ENCODE measurements at regions not wholly inside any gene's neighbourhood (a gene's known extent, or its start where the extent isn't known, plus 50 kb on each side); places are given as distances from the start of the nearest gene placed in this dataset.

DNA sequence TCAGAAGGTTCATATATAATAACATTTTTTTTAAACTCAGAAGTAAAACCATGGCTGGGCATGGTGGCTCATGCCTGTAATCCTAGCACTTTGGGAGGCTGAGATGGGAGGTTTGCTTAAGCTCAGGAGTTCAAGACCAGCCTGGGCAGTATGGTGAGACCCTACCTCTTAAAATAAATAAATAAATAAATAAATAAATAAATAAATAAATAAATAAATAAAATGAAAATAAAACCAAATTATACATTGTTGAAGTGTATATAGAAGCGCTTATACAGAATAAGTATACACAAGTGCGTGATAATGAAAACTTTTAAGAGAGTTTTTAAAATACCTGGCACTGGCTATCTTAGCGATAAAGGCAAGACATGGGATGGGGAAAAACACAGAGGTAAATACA is 71.6 kb downstream of the OR2B2 start:
- TF ChIP-seq POLR2A (IDR thresholded peaks at IDR 0.05; ENCODE audit: low read depth, low read length) (no peak), POLR2AphosphoS5 (IDR thresholded peaks at IDR 0.05; ENCODE audit: insufficient read depth, low read depth, low read length) (no peak), EZH2 (IDR thresholded peaks at IDR 0.05; ENCODE audit: borderline replicate concordance, low read depth, low read length, severe bottlenecking) (no peak), GATA2 (IDR thresholded peaks at IDR 0.05; ENCODE audit: insufficient read depth, insufficient read length, low read depth, low read length) (no peak)
- TF ChIP-seq, protein P1, sequence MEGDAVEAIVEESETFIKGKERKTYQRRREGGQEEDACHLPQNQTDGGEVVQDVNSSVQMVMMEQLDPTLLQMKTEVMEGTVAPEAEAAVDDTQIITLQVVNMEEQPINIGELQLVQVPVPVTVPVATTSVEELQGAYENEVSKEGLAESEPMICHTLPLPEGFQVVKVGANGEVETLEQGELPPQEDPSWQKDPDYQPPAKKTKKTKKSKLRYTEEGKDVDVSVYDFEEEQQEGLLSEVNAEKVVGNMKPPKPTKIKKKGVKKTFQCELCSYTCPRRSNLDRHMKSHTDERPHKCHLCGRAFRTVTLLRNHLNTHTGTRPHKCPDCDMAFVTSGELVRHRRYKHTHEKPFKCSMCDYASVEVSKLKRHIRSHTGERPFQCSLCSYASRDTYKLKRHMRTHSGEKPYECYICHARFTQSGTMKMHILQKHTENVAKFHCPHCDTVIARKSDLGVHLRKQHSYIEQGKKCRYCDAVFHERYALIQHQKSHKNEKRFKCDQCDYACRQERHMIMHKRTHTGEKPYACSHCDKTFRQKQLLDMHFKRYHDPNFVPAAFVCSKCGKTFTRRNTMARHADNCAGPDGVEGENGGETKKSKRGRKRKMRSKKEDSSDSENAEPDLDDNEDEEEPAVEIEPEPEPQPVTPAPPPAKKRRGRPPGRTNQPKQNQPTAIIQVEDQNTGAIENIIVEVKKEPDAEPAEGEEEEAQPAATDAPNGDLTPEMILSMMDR (IDR thresholded peaks at IDR 0.05; ENCODE audit: extremely low read depth in 1 of 2, insufficient read depth in 1 of 2, low read depth in 1 of 2, low read length in 2 of 2), result no peak

All from endothelial cell of umbilical vein (primary cell).